ENCODE measurements at regions not wholly inside any gene's neighbourhood (a gene's known extent, or its start where the extent isn't known, plus 50 kb on each side); places are given as distances from the start of the nearest gene placed in this dataset.

- no peaks in the 10 kb centered on the region for H3K4me1 ChIP-seq
- no peaks in the 10 kb centered on the region for H3K9me3 ChIP-seq
- TF ChIP-seq POLR2A (IDR thresholded peaks at IDR 0.05) (no peak), CTCF (IDR thresholded peaks at IDR 0.05) (no peak), POLR2AphosphoS5 (IDR thresholded peaks at IDR 0.05; ENCODE audit: insufficient read depth in 1 of 2, low read depth in 1 of 2) (no peak)
- DNase-seq (ENCODE audit: extremely low spot score in 2 of 2), result no peak
- no peaks in the 10 kb centered on the region for H3K36me3 ChIP-seq
- no peaks in the 10 kb centered on the region for H3K27me3 ChIP-seq
- no peak overlapping the region for H3K4me3 ChIP-seq
- intact Hi-C loops (cut with DNase I), result no loop called here
- H3K27ac ChIP-seq, result no peak overlapping the region
Measured at GRCh38 chr16:63602206-63602927, 1519.5 kb downstream of the CDH11 start.

GRCh38 chr16:63596716-63597115 is 1525.1 kb downstream of the CDH11 start:
- Histone ChIP-seq H3K4me3 (no peak overlapping the region), H3K27ac (no peak overlapping the region), H3K9me3 (no peaks in the 10 kb centered on the region), H3K27me3 (no peaks in the 10 kb centered on the region), H3K4me1 (no peaks in the 10 kb centered on the region), H3K36me3 (no peaks in the 10 kb centered on the region)
- intact Hi-C loops (cut with DNase I), result no loop called here
- DNase-seq (ENCODE audit: extremely low spot score in 2 of 2), result no peak
- no peak for TF ChIP-seq POLR2A (IDR thresholded peaks at IDR 0.05)
- TF ChIP-seq CTCF (IDR thresholded peaks at IDR 0.05), result no peak
- no peak for TF ChIP-seq POLR2AphosphoS5 (IDR thresholded peaks at IDR 0.05; ENCODE audit: insufficient read depth in 1 of 2, low read depth in 1 of 2)

- H3K36me3 ChIP-seq, result no peaks in the 10 kb centered on the region
- H3K9me3 ChIP-seq, result no peaks in the 10 kb centered on the region
- H3K27ac ChIP-seq, result no peak overlapping the region
- H3K4me1 ChIP-seq, result no peaks in the 10 kb centered on the region
- H3K4me3 ChIP-seq, result no peak overlapping the region
- DNase-seq (ENCODE audit: extremely low spot score in 2 of 2), result no peak
- intact Hi-C loops (cut with DNase I), result no loop called here
- H3K27me3 ChIP-seq, result no peaks in the 10 kb centered on the region
- no peak for TF ChIP-seq CTCF (IDR thresholded peaks at IDR 0.05)
- no peak for TF ChIP-seq POLR2AphosphoS5 (IDR thresholded peaks at IDR 0.05; ENCODE audit: insufficient read depth in 1 of 2, low read depth in 1 of 2)
- no peak for TF ChIP-seq POLR2A (IDR thresholded peaks at IDR 0.05)
Measured at GRCh38 chr16:63592852-63593251, 1529.0 kb downstream of the CDH11 start.

- Histone ChIP-seq H3K36me3 (no peaks in the 10 kb centered on the region), H3K27ac (no peak overlapping the region), H3K27me3 (no peaks in the 10 kb centered on the region), H3K4me1 (no peaks in the 10 kb centered on the region), H3K9me3 (no peaks in the 10 kb centered on the region), H3K4me3 (no peak overlapping the region)
- TF ChIP-seq POLR2AphosphoS5 (IDR thresholded peaks at IDR 0.05; ENCODE audit: insufficient read depth in 1 of 2, low read depth in 1 of 2) (no peak), POLR2A (IDR thresholded peaks at IDR 0.05) (no peak), CTCF (IDR thresholded peaks at IDR 0.05) (no peak)
- no peak for DNase-seq (ENCODE audit: extremely low spot score in 2 of 2)
- intact Hi-C loops (cut with DNase I), result no loop called here
Measured at GRCh38 chr16:63581570-63581969, 1540.3 kb downstream of the CDH11 start.

GRCh38 chr16:63578791-63579190 is 1542.6 kb upstream of the CDH8 start:
- Histone ChIP-seq H3K27ac (no peak overlapping the region), H3K4me1 (no peaks in the 10 kb centered on the region), H3K36me3 (no peaks in the 10 kb centered on the region), H3K4me3 (no peak overlapping the region), H3K27me3 (no peaks in the 10 kb centered on the region), H3K9me3 (no peaks in the 10 kb centered on the region)
- intact Hi-C loops (cut with DNase I), result loop anchor here (10.0 kb wide), 1 partner anchor 1834 kb away; no protein-coding TSS in a partner anchor
- no peak for DNase-seq (ENCODE audit: extremely low spot score in 2 of 2)
- TF ChIP-seq POLR2AphosphoS5 (IDR thresholded peaks at IDR 0.05; ENCODE audit: insufficient read depth in 1 of 2, low read depth in 1 of 2) (no peak), CTCF (IDR thresholded peaks at IDR 0.05) (no peak), POLR2A (IDR thresholded peaks at IDR 0.05) (no peak)

Measured in vagina (tissue), 2 donors.